ENCODE measurements at regions not wholly inside any gene's neighbourhood (a gene's known extent, or its start where the extent isn't known, plus 50 kb on each side); places are given as distances from the start of the nearest gene placed in this dataset.

- TF ChIP-seq CTCF (IDR thresholded peaks at IDR 0.05) (no peak), POLR2A (IDR thresholded peaks at IDR 0.05) (no peak)
Measured at GRCh38 chr19:28514166-28514565, 698.8 kb downstream of the UQCRFS1 start.

Measured in heart left ventricle (tissue), 13 donors.